ENCODE measurements at regions not wholly inside any gene's neighbourhood (a gene's known extent, or its start where the extent isn't known, plus 50 kb on each side); places are given as distances from the start of the nearest gene placed in this dataset.

DNA sequence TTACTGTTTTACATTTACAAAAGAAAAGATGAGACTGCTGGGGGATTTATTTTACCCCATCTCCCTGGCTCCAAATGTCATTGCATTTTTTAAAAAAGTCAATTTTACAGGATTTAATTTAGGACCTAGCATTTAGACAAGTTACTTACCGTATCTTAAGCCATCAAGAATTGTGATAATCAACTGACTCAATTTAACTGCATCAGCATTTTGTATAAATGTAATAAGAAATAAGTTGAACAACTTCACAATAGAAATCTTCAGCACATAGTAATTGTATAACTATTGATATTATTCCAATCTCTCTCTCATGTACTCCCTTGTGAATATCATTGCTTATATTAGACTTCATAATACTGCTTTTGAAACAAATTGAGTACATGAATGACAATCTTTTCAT lies 907.5 kb upstream of the SLC10A2 start:
- no peak for TF ChIP-seq CTCF (IDR thresholded peaks at IDR 0.05; ENCODE audit: low read depth, low read length)
- TF ChIP-seq EZH2phosphoT487 (IDR thresholded peaks at IDR 0.05; ENCODE audit: low read depth): no peak

Data from OCI-LY3 (cell line).